H1 (cell line): ENCODE measurements at regions not wholly inside any gene's neighbourhood (a gene's known extent, or its start where the extent isn't known, plus 50 kb on each side); places are given as distances from the start of the nearest gene placed in this dataset.

Experiments
- CTCF ChIA-PET: fragments of 300-600 bp; sonication (Branson Sonifier 250); formaldehyde crosslinking; loops from one replicate; lab custom pipeline; 2021; ENCODE audit not compliant: partially characterized antibody; lab: Charles Lee
- POLR2A ChIA-PET: fragments of 300-600 bp; sonication (Branson Sonifier 250); formaldehyde crosslinking; loops from one replicate; lab custom pipeline; 2021; ENCODE audit warnings: inconsistent platforms; ENCODE audit not compliant: partially characterized antibody; lab: Charles Lee
- DNase-seq, 2 experiments: peaks; one replicate each; pipeline versions ENCODE4 v3.0.0 to v3.0.0-alpha.2; 2010 to 2022; ENCODE audit warnings: low spot score in 2 of 2, low read depth in 1 of 2, mixed read lengths in 1 of 2
- FAIRE-seq: peaks from 2 replicates; lab custom pipeline; 2011; peaks lifted over from hg19 to GRCh38; lab: Jason Lieb, UNC
- H2AFZ ChIP-seq: 2 replicates; pipeline ENCODE4 v1.8.1; 2012; ENCODE audit warnings: low read length, inconsistent platforms
- H2AK5ac ChIP-seq: 2 replicates; pipeline ENCODE4 v1.6.1; 2013; ENCODE audit warnings: low read depth, low read length
- H2BK120ac ChIP-seq: replicated peaks from 2 replicates; pipeline ENCODE3; 2013; ENCODE audit warnings: low read depth, low read length, inconsistent platforms
- H2BK12ac ChIP-seq: 2 replicates; pipeline ENCODE4 v1.6.1; 2013; ENCODE audit warnings: low read depth, low read length
- H2BK15ac ChIP-seq: 2 replicates; pipeline ENCODE4 v1.6.1; 2013; ENCODE audit warnings: low read length
- H2BK20ac ChIP-seq: 2 replicates; pipeline ENCODE4 v1.6.1; 2013; ENCODE audit warnings: low read length
- H2BK5ac ChIP-seq: 2 replicates; pipeline ENCODE4 v1.6.1; 2013; ENCODE audit warnings: low read depth, low read length
- H3K14ac ChIP-seq: 2 replicates; pipeline ENCODE4 v1.6.1; 2013; ENCODE audit warnings: inconsistent platforms; ENCODE audit not compliant: insufficient read length
- H3K18ac ChIP-seq: 2 replicates; pipeline ENCODE4 v1.6.1; 2013; ENCODE audit warnings: low read length; ENCODE audit errors: extremely low read depth
- H3K23ac ChIP-seq: 2 replicates; pipeline ENCODE4 v1.6.1; 2013; ENCODE audit warnings: inconsistent platforms; ENCODE audit not compliant: insufficient read length
- H3K23me2 ChIP-seq: 2 replicates; pipeline ENCODE4 v1.6.1; 2013; ENCODE audit warnings: low read depth, low read length
- H3K27ac ChIP-seq: 2 replicates; pipeline ENCODE4 v1.6.1; 2011; ENCODE audit warnings: low read depth, low read length, inconsistent platforms
- H3K27me3 ChIP-seq, 4 experiments: replicated peaks in 1 of 4; 1 replicate in 1 of 4; 2 replicates in 3 of 4; pipeline versions ENCODE4 v1.6.1 to v1.8.1; 2011 to 2013; ENCODE audit warnings: low read length in 3 of 4, mild to moderate bottlenecking in 3 of 4, inconsistent platforms in 2 of 4, mixed read lengths in 2 of 4, moderate library complexity in 1 of 4; ENCODE audit not compliant: control insufficient read depth in 3 of 4, insufficient read depth in 3 of 4; ENCODE audit errors: extremely low read depth in 1 of 4
- H3K36me3 ChIP-seq, 4 experiments: 2 replicates each; pipeline versions ENCODE4 v1.6.1 to v1.8.1; 2011 to 2013; ENCODE audit warnings: mild to moderate bottlenecking in 4 of 4, low read length in 3 of 4, moderate library complexity in 2 of 4, control low read depth in 1 of 4, inconsistent platforms in 1 of 4; ENCODE audit not compliant: insufficient read depth in 4 of 4, control insufficient read depth in 2 of 4
- H3K4ac ChIP-seq: replicated peaks from 2 replicates; pipeline ENCODE3; 2013; ENCODE audit warnings: low read length, low read depth, mixed read lengths, inconsistent platforms; ENCODE audit not compliant: insufficient read length
- H3K4me1 ChIP-seq, 4 experiments: replicated peaks in 1 of 4; 1 replicate in 1 of 4; 2 replicates in 3 of 4; pipeline versions ENCODE4 v1.6.1 to v1.8.1; 2011 to 2013; ENCODE audit warnings: low read length in 3 of 4, inconsistent platforms in 2 of 4, mixed read lengths in 1 of 4; ENCODE audit not compliant: insufficient read depth in 4 of 4, control insufficient read depth in 3 of 4
- H3K4me2 ChIP-seq, 2 experiments: 2 replicates each; pipeline versions ENCODE4 v1.6.1 to v1.8.1; 2011 to 2013; ENCODE audit warnings: low read depth in 2 of 2, low read length in 2 of 2, control low read depth in 1 of 2, inconsistent platforms in 1 of 2, mild to moderate bottlenecking in 1 of 2; ENCODE audit not compliant: insufficient read depth in 1 of 2
- H3K4me3 ChIP-seq, 4 experiments: fragments of 200-600, 300-600 bp in 1 of 4; sonication (generic), shearing (Covaris generic), sonication (Bioruptor Twin) in 1 of 4; 2 replicates each; pipeline versions ENCODE4 v1.5.1 to v1.8.1; 2011 to 2016; ENCODE audit warnings: low read length in 4 of 4, low read depth in 3 of 4, control low read depth in 2 of 4, inconsistent platforms in 2 of 4, mild to moderate bottlenecking in 2 of 4, mixed read lengths in 1 of 4, moderate library complexity in 1 of 4; ENCODE audit not compliant: insufficient read depth in 2 of 4; ENCODE audit errors: extremely low read depth in 1 of 4
- H3K56ac ChIP-seq: replicated peaks from 2 replicates; pipeline ENCODE3; 2013; ENCODE audit warnings: low read depth, mild to moderate bottlenecking, mixed read lengths, low read length, inconsistent platforms; ENCODE audit not compliant: insufficient read length
- H3K79me1 ChIP-seq: 2 replicates; pipeline ENCODE4 v1.6.1; 2013; ENCODE audit warnings: low read depth, low read length, control low read depth
- H3K79me2 ChIP-seq, 2 experiments: 2 replicates each; pipeline versions ENCODE4 v1.6.1 to v1.8.1; 2012 to 2013; ENCODE audit warnings: low read length in 2 of 2, mild to moderate bottlenecking in 2 of 2, inconsistent platforms in 1 of 2; ENCODE audit not compliant: insufficient read depth in 2 of 2, control insufficient read depth in 1 of 2
- H3K9ac ChIP-seq, 4 experiments: replicated peaks in 1 of 4; 1 replicate in 1 of 4; 2 replicates in 3 of 4; pipeline versions ENCODE4 v1.6.1 to v1.8.1; 2011 to 2013; ENCODE audit warnings: low read depth in 3 of 4, low read length in 3 of 4, control low read depth in 2 of 4, mild to moderate bottlenecking in 2 of 4, moderate library complexity in 2 of 4, inconsistent platforms in 1 of 4; ENCODE audit errors: extremely low read depth in 1 of 4
- H3K9me3 ChIP-seq, 2 experiments: 2 replicates each; pipeline versions ENCODE4 v1.6.1 to v1.8.1; 2012 to 2013; ENCODE audit warnings: mild to moderate bottlenecking in 2 of 2, moderate library complexity in 2 of 2, control low read depth in 1 of 2, inconsistent platforms in 1 of 2, low read depth in 1 of 2, low read length in 1 of 2, mixed read lengths in 1 of 2; ENCODE audit not compliant: insufficient read depth in 2 of 2
- H4K20me1 ChIP-seq, 2 experiments: replicated peaks in 1 of 2; 2 replicates each; pipeline versions ENCODE3 to v1.8.1; 2011 to 2013; ENCODE audit warnings: inconsistent platforms in 2 of 2, low read length in 2 of 2, mild to moderate bottlenecking in 1 of 2; ENCODE audit not compliant: insufficient read depth in 2 of 2, control insufficient read depth in 1 of 2
- H4K5ac ChIP-seq: 2 replicates; pipeline ENCODE4 v1.6.1; 2013; ENCODE audit warnings: low read length, low read depth, mixed read lengths, inconsistent platforms; ENCODE audit not compliant: insufficient read length
- H4K8ac ChIP-seq: 2 replicates; pipeline ENCODE4 v1.8.0; 2013; ENCODE audit warnings: mild to moderate bottlenecking, moderate library complexity, low read length, inconsistent platforms; ENCODE audit not compliant: insufficient read depth; ENCODE audit errors: extremely low read depth
- H4K91ac ChIP-seq: replicated peaks from 2 replicates; pipeline ENCODE3; 2013; ENCODE audit warnings: low read length, mixed read lengths, inconsistent platforms; ENCODE audit not compliant: insufficient read length
- RAD21 ChIP-seq, 2 experiments: IDR thresholded peaks in 1 of 2; conservative IDR thresholded peaks in 1 of 2; 2 replicates each; pipeline ENCODE4 v1.6.1; 2011; ENCODE audit warnings: low read depth in 2 of 2, low read length in 2 of 2, improper control_type of control experiment in 1 of 2, inconsistent platforms in 1 of 2, mild to moderate bottlenecking in 1 of 2, moderate library complexity in 1 of 2
- SIN3A ChIP-seq, 2 experiments: IDR thresholded peaks in 1 of 2; conservative IDR thresholded peaks in 1 of 2; 2 replicates each; pipeline ENCODE4 v1.6.1; 2011 to 2012; ENCODE audit warnings: low read length in 2 of 2, improper control_type of control experiment in 1 of 2, low read depth in 1 of 2, mild to moderate bottlenecking in 1 of 2

- FAIRE-seq (no peak), DNase-seq (no peak)
- Histone ChIP-seq H2BK5ac (no peak overlapping the region), H3K23ac (no peak overlapping the region), H2AFZ (no peak overlapping the region), H3K79me1 (no peaks in the 10 kb centered on the region), H4K20me1 (no peaks in the 10 kb centered on the region), H3K4me1 (no peaks in the 10 kb centered on the region), H3K79me2 (no peaks in the 10 kb centered on the region), H3K23me2 (no peaks in the 10 kb centered on the region), H4K8ac (no peak overlapping the region), H3K27me3 (peaks cover 0 to 6% (median under 1%) of the 10 kb centered on the region in 4 experiments; a peak in 4 of 7 replicates), H3K27ac (no peak overlapping the region), H3K4me3 (no peak overlapping the region), H3K36me3 (no peaks in the 10 kb centered on the region), H2BK12ac (no peak overlapping the region), H2BK20ac (no peak overlapping the region), H4K5ac (no peak overlapping the region), H2BK120ac (no peak overlapping the region), H3K9ac (no peak overlapping the region), H3K9me3 (no peaks in the 10 kb centered on the region), H3K56ac (no peak overlapping the region), H3K18ac (no peak overlapping the region), H2AK5ac (no peak overlapping the region), H3K14ac (no peak overlapping the region), H2BK15ac (no peak overlapping the region), H4K91ac (no peak overlapping the region), H3K4me2 (no peak overlapping the region), H3K4ac (no peak overlapping the region)
- TF ChIP-seq RAD21 (IDR thresholded peaks at IDR 0.05 in 1 of 2, conservative IDR thresholded peaks at IDR 0.05 in 1 of 2; ENCODE audit: low read depth in 2 of 2, low read length in 2 of 2), result peak in 1 of 2 experiments; percentile 9; a peak in 2 of 4 replicates
- TF ChIP-seq SIN3A (conservative IDR thresholded peaks at IDR 0.05 in 1 of 2, IDR thresholded peaks at IDR 0.05 in 1 of 2; ENCODE audit: low read depth in 1 of 2, low read length in 2 of 2), result no peak
- POLR2A ChIA-PET, result no interaction called here
- CTCF ChIA-PET, result interaction anchor here (0.9 to 1.2 kb wide), 2 partner anchors 14 to 192 kb away, joined by 3 to 4 read pairs; no protein-coding TSS in a partner anchor
Measured at GRCh38 chr13:70623239-70623638, 515.0 kb upstream of the KLHL1 start.
